ENCODE measurements at regions not wholly inside any gene's neighbourhood (a gene's known extent, or its start where the extent isn't known, plus 50 kb on each side); places are given as distances from the start of the nearest gene placed in this dataset.

GRCh38 chr1:115224636-115225035 lies 113.4 kb downstream of the NGF start:
- no CpG with 5 or more reads among the region's 2 CpGs for WGBS (ENCODE audit: extremely low coverage, insufficient read length, low lambda C conversion rate)

More at GRCh38 chr1:115224636-115225035, 113.4 kb downstream of the NGF start:
- Histone ChIP-seq H3K4me2 (ENCODE audit: insufficient read depth, insufficient read length, low read length) (no peak overlapping the region), H3K9ac (ENCODE audit: extremely low read depth, insufficient read length, low read length) (no peak overlapping the region), H3K4ac (ENCODE audit: low read depth, low read length) (no peak overlapping the region), H2BK120ac (ENCODE audit: low read depth, low read length, poor library complexity, severe bottlenecking) (no peak overlapping the region), H3K27ac (ENCODE audit: insufficient read length, low read depth, low read length) (no peak overlapping the region), H2BK5ac (ENCODE audit: insufficient read length, low read length) (no peak overlapping the region), H4K5ac (ENCODE audit: insufficient read length, low read depth, low read length) (no peak overlapping the region), H3K23me2 (ENCODE audit: insufficient read length, low read depth, low read length, poor library complexity, severe bottlenecking) (no peaks in the 10 kb centered on the region), H3K56ac (ENCODE audit: insufficient read length, low read depth, low read length) (no peak overlapping the region), H3K18ac (ENCODE audit: insufficient read length, low read depth, low read length) (no peak overlapping the region), H3K4me1 (ENCODE audit: insufficient read depth, low read length) (peaks cover 10% of the 10 kb centered on the region; the same call in 1 of the 2 replicates), H2AFZ (ENCODE audit: low read length) (no peak overlapping the region), H3K79me1 (ENCODE audit: insufficient read depth, low read depth, low read length, poor library complexity, severe bottlenecking) (no peaks in the 10 kb centered on the region), H2BK12ac (ENCODE audit: insufficient read length, low read depth, low read length) (no peak overlapping the region), H2BK15ac (ENCODE audit: low read depth, low read length) (no peak overlapping the region), H2AK5ac (ENCODE audit: insufficient read length, low read length) (no peak overlapping the region), H4K8ac (replicated peaks; ENCODE audit: insufficient read length, low read depth, low read length) (no peak overlapping the region), H4K20me1 (ENCODE audit: control insufficient read depth, insufficient read depth, insufficient read length) (no peaks in the 10 kb centered on the region), H3T11ph (ENCODE audit: low read length) (no peak overlapping the region), H3K27me3 (ENCODE audit: insufficient read depth, low read length) (no peaks in the 10 kb centered on the region), H2BK20ac (ENCODE audit: low read depth, low read length, poor library complexity, severe bottlenecking) (no peak overlapping the region), H4K91ac (ENCODE audit: insufficient read length, low read depth, low read length) (no peak overlapping the region), H3K79me2 (ENCODE audit: insufficient read depth, low read length) (no peaks in the 10 kb centered on the region), H3K23ac (ENCODE audit: insufficient read length, low read depth, low read length) (no peak overlapping the region), H3K9me3 (ENCODE audit: control insufficient read depth, low read depth, low read length) (no peaks in the 10 kb centered on the region), H3K14ac (ENCODE audit: insufficient read depth, low read length) (no peak overlapping the region)
- Mint-ChIP-seq H3K27me3 (ENCODE audit: low read depth) (no peaks in the 10 kb centered on the region), H3K9me3 (no peaks in the 10 kb centered on the region), H3K36me3 (ENCODE audit: insufficient read depth in 1 of 3, low read depth in 3 of 3) (no peaks in the 10 kb centered on the region), H3K4me1 (peaks cover 20 to 21% of the 10 kb centered on the region in 2 experiments), H3K27ac (no peak overlapping the region), H3K4me3 (no peak overlapping the region)
- DNase-seq = no peak
- no peak for TF ChIP-seq CTCF (conservative IDR thresholded peaks at IDR 0.05)
